Activated B cell treated with CpG ODN at 0.5 μM for 24 hours (primary cell): ENCODE measurements at regions not wholly inside any gene's neighbourhood (a gene's known extent, or its start where the extent isn't known, plus 50 kb on each side); places are given as distances from the start of the nearest gene placed in this dataset.

Experiments used
- ATAC-seq: fragments of 200-7000 bp; cut with Tn5 transposase; one replicate; pipeline ENCODE4 v1.10.0; 2021; ENCODE audit warnings: low read depth, mild to moderate bottlenecking, moderate library complexity
- CTCF ChIA-PET: fragments of 350-600 bp; sonication (Branson Sonifier 250); formaldehyde crosslinking; loops from one replicate; lab custom pipeline; 2021; ENCODE audit warnings: antibody characterized with exemption; lab: Charles Lee
- POLR2A ChIA-PET: fragments of 350-600 bp; sonication (Branson Sonifier 250); formaldehyde crosslinking; loops from one replicate; lab custom pipeline; 2021; ENCODE audit warnings: antibody characterized with exemption; lab: Charles Lee
- DNase-seq: peaks from one replicate; pipeline ENCODE4 v3.0.0; 2022
- H3K27ac Mint-ChIP-seq: one replicate; pipeline ENCODE4 v1.8.0; 2020; ENCODE audit warnings: mixed read lengths
- H3K27me3 Mint-ChIP-seq: one replicate; pipeline ENCODE4 v1.8.0; 2021; ENCODE audit warnings: mixed read lengths
- H3K36me3 Mint-ChIP-seq: one replicate; pipeline ENCODE4 v1.8.0; 2021; ENCODE audit warnings: low read depth, mixed read lengths
- H3K4me1 Mint-ChIP-seq: one replicate; pipeline ENCODE4 v1.8.0; 2021; ENCODE audit warnings: mixed read lengths
- H3K4me3 Mint-ChIP-seq: one replicate; pipeline ENCODE4 v1.8.0; 2020; ENCODE audit warnings: mild to moderate bottlenecking, mixed read lengths
- H3K9me3 Mint-ChIP-seq: one replicate; pipeline ENCODE4 v1.8.0; 2020; ENCODE audit warnings: mixed read lengths
- CTCF ChIP-seq: fragments of 200-600 bp; IDR thresholded peaks from one replicate; pipeline ENCODE4 v1.8.0; 2022; ENCODE audit warnings: antibody characterized with exemption, mild to moderate bottlenecking
- intact Hi-C: fragments of 100-400 bp; cut with micrococcal nuclease; formaldehyde crosslinking; loops from one replicate; pipeline ENCODE4 v1.15.1; 2024

DNA sequence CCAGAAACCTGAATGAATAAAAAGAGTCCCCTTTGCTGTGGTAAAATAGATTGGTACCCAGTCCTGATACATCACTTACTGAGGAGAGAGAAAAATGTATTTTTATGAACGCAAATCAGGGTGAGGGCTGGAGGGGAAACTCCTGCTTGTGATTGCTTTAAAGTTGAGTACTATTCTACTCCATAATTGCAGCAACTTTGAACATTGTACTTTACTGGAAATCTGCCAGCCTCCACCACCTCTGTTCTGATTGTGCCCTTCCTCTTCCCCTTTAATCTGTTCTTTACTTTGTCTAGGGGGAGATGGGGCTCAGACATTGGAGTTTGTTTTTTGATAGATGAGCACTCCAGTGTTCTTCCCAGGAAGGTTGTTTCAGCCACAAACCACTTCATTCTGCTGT, 81.9 kb downstream of the C3orf38 start:
- DNase-seq (no peak), ATAC-seq (no peak)
- Mint-ChIP-seq H3K27me3 (no peaks in the 10 kb centered on the region), H3K4me3 (no peak overlapping the region), H3K4me1 (no peaks in the 10 kb centered on the region), H3K27ac (no peak overlapping the region), H3K9me3 (no peaks in the 10 kb centered on the region), H3K36me3 (no peaks in the 10 kb centered on the region)
- ChIA-PET CTCF (no interaction called here), POLR2A (no interaction called here)
- TF ChIP-seq CTCF: no peak
- intact Hi-C loops: no loop called here

DNA sequence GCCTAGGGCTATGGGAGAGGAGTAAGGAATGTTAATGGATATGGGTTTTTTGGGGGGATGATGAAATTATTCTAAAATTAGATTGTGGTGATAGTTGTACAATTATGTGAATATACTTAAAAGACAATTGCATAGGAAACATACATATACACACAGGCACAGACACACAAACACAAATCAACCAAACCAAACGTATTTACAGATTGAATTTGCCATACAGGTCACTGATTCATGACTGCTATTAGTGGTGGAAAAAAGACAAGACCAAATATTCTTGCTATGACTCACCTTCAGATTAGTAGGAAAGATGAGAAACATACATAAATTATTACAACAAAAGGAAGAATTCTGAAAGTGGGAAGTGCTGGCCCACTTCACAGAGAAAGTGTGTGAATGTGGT, 85.3 kb downstream of the C3orf38 start:
- Mint-ChIP-seq H3K27me3 (no peaks in the 10 kb centered on the region), H3K4me1 (no peaks in the 10 kb centered on the region), H3K36me3 (no peaks in the 10 kb centered on the region), H3K9me3 (no peaks in the 10 kb centered on the region), H3K27ac (no peak overlapping the region), H3K4me3 (no peak overlapping the region)
- CTCF ChIA-PET: no interaction called here
- POLR2A ChIA-PET: no interaction called here
- DNase-seq: no peak
- no peak for TF ChIP-seq CTCF
- no peak for ATAC-seq
- intact Hi-C loops: no loop called here

DNA sequence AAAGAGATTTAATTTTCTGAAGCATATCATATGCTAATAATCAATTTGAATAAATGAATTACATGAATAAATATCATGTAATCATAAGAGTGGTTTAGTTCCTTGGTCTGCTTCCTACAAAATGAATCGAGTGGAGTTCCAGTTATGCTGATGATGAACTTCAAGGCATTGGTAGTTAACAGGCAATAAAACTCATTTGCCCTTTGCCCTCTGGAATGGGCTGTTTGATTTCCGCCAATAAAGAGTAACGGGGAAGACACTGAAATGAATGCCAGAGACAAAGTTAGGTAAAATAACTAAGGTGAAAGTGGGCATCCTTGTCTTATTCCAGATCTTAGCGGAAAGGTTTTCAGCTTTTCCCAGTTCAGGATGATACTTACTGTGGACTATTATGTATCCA, 90.1 kb downstream of the C3orf38 start:
- ChIA-PET CTCF (no interaction called here), POLR2A (no interaction called here)
- peaks cover 10% of the 10 kb centered on the region for H3K9me3 Mint-ChIP-seq
- no peaks in the 10 kb centered on the region for H3K4me1 Mint-ChIP-seq
- H3K27ac Mint-ChIP-seq: no peak overlapping the region
- H3K36me3 Mint-ChIP-seq: no peaks in the 10 kb centered on the region
- no peak for ATAC-seq
- no peaks in the 10 kb centered on the region for H3K27me3 Mint-ChIP-seq
- no peak overlapping the region for H3K4me3 Mint-ChIP-seq
- TF ChIP-seq CTCF: no peak
- intact Hi-C loops: no loop called here
- DNase-seq: no peak

- Mint-ChIP-seq H3K4me3 (no peak overlapping the region), H3K36me3 (no peaks in the 10 kb centered on the region), H3K4me1 (no peaks in the 10 kb centered on the region), H3K9me3 (peaks cover 9% of the 10 kb centered on the region), H3K27ac (no peak overlapping the region), H3K27me3 (no peaks in the 10 kb centered on the region)
- no peak for TF ChIP-seq CTCF
- POLR2A ChIA-PET: no interaction called here
- DNase-seq (no peak), ATAC-seq (no peak)
- CTCF ChIA-PET: no interaction called here
- intact Hi-C loops: no loop called here
These were observed 98.9 kb downstream of the C3orf38 start for GRCh38 chr3:88248658-88249057.

- H3K36me3 Mint-ChIP-seq: no peaks in the 10 kb centered on the region
- no peaks in the 10 kb centered on the region for H3K27me3 Mint-ChIP-seq
- H3K4me3 Mint-ChIP-seq: no peak overlapping the region
- ATAC-seq: no peak
- CTCF ChIA-PET: no interaction called here
- no peak for TF ChIP-seq CTCF
- no peaks in the 10 kb centered on the region for H3K4me1 Mint-ChIP-seq
- no peak for DNase-seq
- intact Hi-C loops: no loop called here
- POLR2A ChIA-PET: no interaction called here
- H3K27ac Mint-ChIP-seq: no peak overlapping the region
- H3K9me3 Mint-ChIP-seq: no peaks in the 10 kb centered on the region
These were observed 109.3 kb downstream of the C3orf38 start for GRCh38 chr3:88259045-88259444.
